ENCODE measurements at regions not wholly inside any gene's neighbourhood (a gene's known extent, or its start where the extent isn't known, plus 50 kb on each side); places are given as distances from the start of the nearest gene placed in this dataset.

- H3K4me1 ChIP-seq (ENCODE audit: insufficient read depth, low read length, severe bottlenecking), result peaks cover 74% of the 10 kb centered on the region
- peak overlapping the region; percentile 50; the same call in 1 of the 2 replicates for H3K9ac ChIP-seq (ENCODE audit: low read length)
- peak overlapping the region; percentile 94 for H3K27ac ChIP-seq (ENCODE audit: low read depth, low read length, poor library complexity, severe bottlenecking)
- no peaks in the 10 kb centered on the region for H3K27me3 ChIP-seq (ENCODE audit: insufficient read depth, low read length)
- H3K36me3 ChIP-seq (ENCODE audit: insufficient read depth, low read length), result no peaks in the 10 kb centered on the region; the same call in 1 of the 2 replicates
- no peaks in the 10 kb centered on the region for H3K9me3 ChIP-seq (ENCODE audit: low read length)
- no peaks in the 10 kb centered on the region for H3K9me2 ChIP-seq (ENCODE audit: low read depth, low read length)
- H3K4me3 ChIP-seq (ENCODE audit: low read depth, low read length, poor library complexity, severe bottlenecking), result no peak overlapping the region
- H4K20me1 ChIP-seq (ENCODE audit: insufficient read depth, low read length), result no peaks in the 10 kb centered on the region
- peak overlapping the region; percentile 5; the same call in 1 of the 2 replicates for H3K4me2 ChIP-seq (ENCODE audit: low read length)
- TF ChIP-seq CTCF (IDR thresholded peaks at IDR 0.05; ENCODE audit: low read length), result no peak
- no peak for TF ChIP-seq EZH2 (IDR thresholded peaks at IDR 0.05; ENCODE audit: borderline replicate concordance, low read length)
- H3K79me2 ChIP-seq (ENCODE audit: insufficient read depth, low read length), result no peaks in the 10 kb centered on the region
- 0 out of 2 replicates have a peak, but pooled peaks cover 7% of the 10 kb centered on the region for H3F3A ChIP-seq (ENCODE audit: insufficient read depth, low read length)
- H2AFZ ChIP-seq (ENCODE audit: low read length), result no peak overlapping the region
Observed at GRCh38 chr2:136058262-136058661, 59.7 kb downstream of the CXCR4 start.

GRCh38 chr2:136057802-136058140, 60.2 kb downstream of the CXCR4 start:
- Histone ChIP-seq H3K4me3 (ENCODE audit: low read depth, low read length, poor library complexity, severe bottlenecking) (peak overlapping the region; percentile 9), H3F3A (ENCODE audit: insufficient read depth, low read length) (0 out of 2 replicates have a peak, but pooled peaks cover 7% of the 10 kb centered on the region), H2AFZ (ENCODE audit: low read length) (no peak overlapping the region), H3K36me3 (ENCODE audit: insufficient read depth, low read length) (no peaks in the 10 kb centered on the region), H3K79me2 (ENCODE audit: insufficient read depth, low read length) (no peaks in the 10 kb centered on the region), H3K9me2 (ENCODE audit: low read depth, low read length) (no peaks in the 10 kb centered on the region), H3K27ac (ENCODE audit: low read depth, low read length, poor library complexity, severe bottlenecking) (peak overlapping the region; percentile 94), H3K9ac (ENCODE audit: low read length) (peak overlapping the region; percentile 50; the same call in 1 of the 2 replicates), H3K9me3 (ENCODE audit: low read length) (no peaks in the 10 kb centered on the region), H3K27me3 (ENCODE audit: insufficient read depth, low read length) (no peaks in the 10 kb centered on the region), H3K4me1 (ENCODE audit: insufficient read depth, low read length, severe bottlenecking) (peaks cover 79% of the 10 kb centered on the region), H3K4me2 (ENCODE audit: low read length) (peak overlapping the region; percentile 49), H4K20me1 (ENCODE audit: insufficient read depth, low read length) (no peaks in the 10 kb centered on the region)
- TF ChIP-seq EZH2 (IDR thresholded peaks at IDR 0.05; ENCODE audit: borderline replicate concordance, low read length) (no peak), CTCF (IDR thresholded peaks at IDR 0.05; ENCODE audit: low read length) (no peak)

- Histone ChIP-seq H3K4me2 (ENCODE audit: low read length) (peak overlapping the region; percentile 49), H4K20me1 (ENCODE audit: insufficient read depth, low read length) (no peaks in the 10 kb centered on the region), H3K27ac (ENCODE audit: low read depth, low read length, poor library complexity, severe bottlenecking) (peak overlapping the region; percentile 94), H3K9ac (ENCODE audit: low read length) (peak overlapping the region; percentile 50), H3K9me2 (ENCODE audit: low read depth, low read length) (no peaks in the 10 kb centered on the region), H3K36me3 (ENCODE audit: insufficient read depth, low read length) (no peaks in the 10 kb centered on the region), H3K4me3 (ENCODE audit: low read depth, low read length, poor library complexity, severe bottlenecking) (peak overlapping the region; percentile 9), H2AFZ (ENCODE audit: low read length) (no peak overlapping the region), H3K4me1 (ENCODE audit: insufficient read depth, low read length, severe bottlenecking) (peaks cover 85% of the 10 kb centered on the region), H3K27me3 (ENCODE audit: insufficient read depth, low read length) (no peaks in the 10 kb centered on the region), H3K79me2 (ENCODE audit: insufficient read depth, low read length) (no peaks in the 10 kb centered on the region), H3F3A (ENCODE audit: insufficient read depth, low read length) (0 out of 2 replicates have a peak, but pooled peaks cover 7% of the 10 kb centered on the region), H3K9me3 (ENCODE audit: low read length) (no peaks in the 10 kb centered on the region)
- TF ChIP-seq CTCF (IDR thresholded peaks at IDR 0.05; ENCODE audit: low read length) (peak; percentile 11; the same call in 1 of the 2 replicates), EZH2 (IDR thresholded peaks at IDR 0.05; ENCODE audit: borderline replicate concordance, low read length) (no peak)
Observed at GRCh38 chr2:136057023-136057801, 60.7 kb downstream of the CXCR4 start.

Data from OCI-LY1 (cell line).